SU-DHL-6 (cell line): ENCODE measurements at regions not wholly inside any gene's neighbourhood (a gene's known extent, or its start where the extent isn't known, plus 50 kb on each side); places are given as distances from the start of the nearest gene placed in this dataset.

Source experiments
- H2AFZ ChIP-seq: fragments of 200-600 bp; sonication (generic); 2 replicates; pipeline ENCODE4 v1.6.1; 2014; ENCODE audit warnings: low read depth, mild to moderate bottlenecking, moderate library complexity, mixed read lengths, antibody characterized with exemption, low read length; ENCODE audit not compliant: severe bottlenecking
- H3F3A ChIP-seq: fragments of 200-600 bp; shearing (Covaris generic); 2 replicates; pipeline ENCODE4 v1.6.0; 2016; ENCODE audit warnings: antibody characterized with exemption, mild to moderate bottlenecking; ENCODE audit not compliant: insufficient read depth
- H3K27ac ChIP-seq: fragments of 200-600 bp; sonication (generic); 2 replicates; pipeline ENCODE4 v1.5.1; 2016; ENCODE audit warnings: low read depth, mild to moderate bottlenecking, low read length, moderate library complexity, mixed read lengths
- H3K27me3 ChIP-seq: fragments of 200-600 bp; sonication (generic), shearing (Covaris generic); 2 replicates; pipeline ENCODE4 v1.6.0; 2014; ENCODE audit warnings: mild to moderate bottlenecking, low read length
- H3K36me3 ChIP-seq: fragments of 200-600 bp; sonication (generic); 2 replicates; pipeline ENCODE4 v1.6.1; 2014; ENCODE audit warnings: mild to moderate bottlenecking, low read length, mixed read lengths
- H3K4me2 ChIP-seq: fragments of 300-600, 200-600 bp; shearing (Covaris generic), sonication (generic); 2 replicates; pipeline ENCODE4 v1.6.0; 2014; ENCODE audit warnings: low read length, low read depth, mild to moderate bottlenecking; ENCODE audit not compliant: poor library complexity, severe bottlenecking
- H3K4me3 ChIP-seq: fragments of 200-600 bp; sonication (generic); 2 replicates; pipeline ENCODE4 v1.5.1; 2014; ENCODE audit warnings: antibody characterized with exemption, low read length, mild to moderate bottlenecking, mixed read lengths; ENCODE audit not compliant: insufficient read depth, poor library complexity, severe bottlenecking
- H3K79me2 ChIP-seq: fragments of 200-600 bp; sonication (generic); 2 replicates; pipeline ENCODE4 v1.6.1; 2014; ENCODE audit warnings: mild to moderate bottlenecking, low read length, moderate library complexity; ENCODE audit not compliant: insufficient read depth
- H3K9ac ChIP-seq: fragments of 200-600 bp; sonication (generic); 2 replicates; pipeline ENCODE4 v1.7.0; 2014; ENCODE audit warnings: mild to moderate bottlenecking, low read length
- H3K9me2 ChIP-seq: fragments of 200-600 bp; sonication (generic); replicated peaks from 2 replicates; pipeline ENCODE4 v1.6.1; 2014; ENCODE audit warnings: low read length; ENCODE audit not compliant: insufficient read depth
- H3K9me3 ChIP-seq: fragments of 200-600 bp; sonication (generic); 2 replicates; pipeline ENCODE4 v1.6.1; 2014; ENCODE audit warnings: low read length, mixed read lengths; ENCODE audit not compliant: insufficient read depth
- H4K20me1 ChIP-seq: fragments of 200-600 bp; sonication (generic); 2 replicates; pipeline ENCODE4 v1.6.1; 2014; ENCODE audit warnings: low read depth, mild to moderate bottlenecking, antibody characterized with exemption, low read length, moderate library complexity, mixed read lengths
- CTCF ChIP-seq: fragments of 200-600 bp; sonication (generic); IDR thresholded peaks from one replicate; pipeline ENCODE4 v1.5.1; 2017; ENCODE audit warnings: antibody characterized with exemption, mild to moderate bottlenecking, low read length, moderate library complexity; ENCODE audit not compliant: insufficient read depth, poor library complexity, severe bottlenecking
- EZH2phosphoT487 ChIP-seq: fragments of 200-600 bp; sonication (generic), shearing (Covaris generic); conservative IDR thresholded peaks from 2 replicates; pipeline ENCODE4 v1.6.1; 2018; ENCODE audit warnings: mild to moderate bottlenecking, antibody characterized with exemption, low read length, moderate library complexity, mixed read lengths

- TF ChIP-seq CTCF (no peak), EZH2phosphoT487 (no peak)
- H3K27ac ChIP-seq = no peak overlapping the region
- H3K4me3 ChIP-seq = no peak overlapping the region
- H3K9ac ChIP-seq = no peak overlapping the region
- H3K4me2 ChIP-seq = no peak overlapping the region
- H3K9me3 ChIP-seq = no peaks in the 10 kb centered on the region
- no peak overlapping the region for H2AFZ ChIP-seq
- no peaks in the 10 kb centered on the region for H4K20me1 ChIP-seq
- no peaks in the 10 kb centered on the region for H3K79me2 ChIP-seq
- no peaks in the 10 kb centered on the region for H3K9me2 ChIP-seq
- no peaks in the 10 kb centered on the region for H3F3A ChIP-seq
- H3K36me3 ChIP-seq = no peaks in the 10 kb centered on the region
- no peaks in the 10 kb centered on the region for H3K27me3 ChIP-seq
Observed at GRCh38 chr2:43070030-43070429, 156.4 kb downstream of the ZFP36L2 start.

GRCh38 chr2:43068631-43069517, 157.5 kb downstream of the ZFP36L2 start:
- Histone ChIP-seq H3K36me3 (no peaks in the 10 kb centered on the region), H3K4me2 (no peak overlapping the region), H3K4me3 (no peak overlapping the region), H3K9me3 (no peaks in the 10 kb centered on the region), H3K27ac (no peak overlapping the region), H3K9ac (no peak overlapping the region), H4K20me1 (no peaks in the 10 kb centered on the region), H3K27me3 (no peaks in the 10 kb centered on the region), H3F3A (no peaks in the 10 kb centered on the region), H3K79me2 (no peaks in the 10 kb centered on the region), H2AFZ (no peak overlapping the region), H3K9me2 (no peaks in the 10 kb centered on the region)
- TF ChIP-seq CTCF (no peak), EZH2phosphoT487 (no peak)

GRCh38 chr2:43068041-43068533, 158.3 kb downstream of the ZFP36L2 start:
- H4K20me1 ChIP-seq = no peaks in the 10 kb centered on the region
- no peaks in the 10 kb centered on the region for H3K79me2 ChIP-seq
- no peak overlapping the region for H3K4me2 ChIP-seq
- no peak overlapping the region for H3K27ac ChIP-seq
- H3K9ac ChIP-seq = no peak overlapping the region
- no peaks in the 10 kb centered on the region for H3K9me2 ChIP-seq
- H3K4me3 ChIP-seq = no peak overlapping the region
- no peaks in the 10 kb centered on the region for H3K36me3 ChIP-seq
- TF ChIP-seq EZH2phosphoT487 (no peak), CTCF (no peak)
- no peaks in the 10 kb centered on the region for H3F3A ChIP-seq
- H3K9me3 ChIP-seq = no peaks in the 10 kb centered on the region
- H2AFZ ChIP-seq = no peak overlapping the region
- no peaks in the 10 kb centered on the region for H3K27me3 ChIP-seq
